Raji (cell line): ENCODE measurements at regions not wholly inside any gene's neighbourhood (a gene's known extent, or its start where the extent isn't known, plus 50 kb on each side); places are given as distances from the start of the nearest gene placed in this dataset.

Source experiments
- POLR2A ChIP-seq: IDR thresholded peaks from 2 replicates; pipeline ENCODE4 v1.6.1; 2011; ENCODE audit warnings: low read depth, low read length, control low read depth; ENCODE audit not compliant: insufficient read depth

DNA sequence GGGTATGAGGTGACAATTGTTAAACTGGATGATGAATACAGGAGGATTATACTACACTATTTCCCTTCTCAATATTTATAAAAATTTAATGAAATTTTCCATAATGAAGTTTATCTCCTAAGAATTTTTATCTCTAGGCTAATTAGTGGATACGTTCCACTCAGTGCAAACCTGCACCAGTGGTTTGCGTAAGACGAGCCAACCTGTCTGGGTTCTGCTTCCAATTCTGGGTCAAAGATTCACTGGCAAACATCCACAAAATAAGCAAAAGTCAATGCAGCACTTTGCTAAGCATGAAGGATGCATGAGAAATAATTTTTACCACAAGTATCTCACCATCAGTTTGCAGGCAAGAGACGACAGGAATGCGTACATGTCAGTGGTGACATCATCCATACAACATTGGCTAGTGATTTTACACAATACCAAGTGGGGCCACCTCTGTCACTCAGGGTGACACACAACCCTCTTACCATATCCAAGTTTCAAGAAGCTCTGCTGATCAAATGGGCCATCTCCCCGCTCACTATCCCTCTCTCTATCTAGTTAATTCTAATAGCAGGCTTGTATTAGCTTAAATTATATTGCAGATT, 51.7 kb downstream of the FAM50B start:
- no peak for TF ChIP-seq POLR2A

DNA sequence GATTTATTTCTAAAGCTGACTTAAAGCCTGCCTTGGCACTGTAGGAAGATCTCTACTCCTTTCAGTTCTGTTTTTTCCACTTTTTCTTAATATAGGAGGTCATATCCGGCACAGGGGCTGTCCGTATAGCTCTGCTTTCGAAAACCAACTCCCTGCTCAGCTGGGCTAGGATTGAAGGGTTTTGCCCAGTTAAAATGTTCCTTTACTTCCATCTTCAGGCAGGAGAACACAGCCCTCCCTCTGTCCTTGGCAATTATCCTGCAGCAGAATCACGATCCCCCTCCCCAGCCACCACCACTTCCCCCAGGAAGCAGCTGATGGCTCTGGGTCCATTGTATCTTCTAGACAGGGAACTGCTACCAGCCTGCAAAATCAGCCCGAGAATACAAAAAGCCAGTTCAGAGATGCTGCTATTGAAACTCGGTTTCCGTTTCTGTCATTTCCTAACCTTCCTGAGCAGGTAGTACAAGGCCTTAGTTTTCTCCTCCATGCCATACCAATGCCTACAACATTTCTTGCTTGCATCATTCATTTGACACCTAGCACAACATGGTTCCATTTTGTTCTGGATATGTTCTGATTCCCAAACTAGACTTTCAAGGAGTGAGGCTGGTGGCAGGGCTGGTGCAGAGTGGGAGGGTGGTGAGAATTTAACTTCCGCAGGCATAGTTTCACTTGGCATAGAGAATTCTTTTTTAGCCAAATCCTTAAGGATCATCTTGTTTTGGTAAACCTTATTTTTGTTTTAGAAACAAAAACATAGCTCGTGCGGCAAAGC, 53.9 kb downstream of the FAM50B start:
- no peak for TF ChIP-seq POLR2A

DNA sequence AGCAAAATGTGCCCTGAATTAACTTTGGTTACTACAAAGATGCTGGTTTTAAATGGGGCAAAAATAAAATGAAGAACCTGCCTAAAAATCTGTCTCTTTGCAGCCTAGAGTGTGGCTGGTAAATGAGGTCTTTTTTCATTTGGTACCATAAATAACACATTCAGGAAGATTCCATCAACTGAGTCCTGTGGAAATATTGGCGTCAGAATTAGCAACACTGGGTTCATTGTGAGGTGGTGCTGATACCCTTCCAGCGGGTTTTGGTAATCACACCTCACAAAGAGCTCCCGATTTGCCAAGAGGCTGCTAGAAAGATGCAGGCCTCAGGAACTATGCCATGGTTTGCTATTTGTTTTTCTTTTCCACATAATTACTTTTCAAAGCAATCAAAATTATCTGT, 55.3 kb downstream of the FAM50B start:
- no peak for TF ChIP-seq POLR2A

DNA sequence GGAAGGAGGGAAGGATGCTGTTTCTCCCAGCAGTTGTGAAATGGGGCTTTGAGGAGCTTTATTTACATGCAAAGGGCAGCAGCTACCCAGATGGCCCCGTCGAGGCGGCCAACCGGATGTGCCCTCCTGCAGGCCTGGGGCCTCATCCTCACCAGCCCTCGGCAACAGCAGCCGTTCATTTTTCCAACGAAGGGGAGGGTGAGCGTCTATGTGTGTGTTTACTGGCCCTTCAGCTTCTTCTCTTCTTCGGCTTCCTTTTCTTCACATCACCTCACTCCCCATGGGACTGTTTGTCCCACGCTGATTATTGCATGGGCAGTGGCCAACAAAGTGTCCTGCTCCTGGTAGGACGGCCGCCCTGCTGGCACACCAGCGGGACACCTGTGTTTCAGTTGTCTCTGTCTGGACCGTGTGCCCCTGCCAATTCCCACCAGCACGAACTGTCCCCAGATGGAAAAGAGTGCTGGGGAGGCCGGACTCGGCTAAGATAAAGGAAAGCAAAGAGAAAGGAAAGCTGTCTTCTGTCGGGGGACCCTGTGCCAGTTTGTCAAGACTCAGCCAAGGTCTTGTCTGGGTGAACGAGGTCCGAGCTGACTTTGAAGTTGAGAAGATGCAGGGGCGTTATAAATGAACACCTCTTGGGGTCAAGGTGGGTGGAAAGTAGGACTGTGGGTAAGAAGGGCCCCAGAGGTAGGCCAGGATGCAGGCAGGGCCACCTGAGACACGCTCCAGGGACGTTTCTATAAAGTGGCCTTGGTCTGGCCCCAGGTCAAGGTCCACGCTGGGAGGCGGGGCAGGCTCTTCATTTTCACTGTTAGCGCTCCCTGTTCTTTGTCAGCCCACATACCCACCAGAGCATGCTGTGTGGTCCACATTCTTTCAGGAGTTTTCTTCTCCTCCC, 57.0 kb downstream of the FAM50B start:
- TF ChIP-seq POLR2A = no peak

DNA sequence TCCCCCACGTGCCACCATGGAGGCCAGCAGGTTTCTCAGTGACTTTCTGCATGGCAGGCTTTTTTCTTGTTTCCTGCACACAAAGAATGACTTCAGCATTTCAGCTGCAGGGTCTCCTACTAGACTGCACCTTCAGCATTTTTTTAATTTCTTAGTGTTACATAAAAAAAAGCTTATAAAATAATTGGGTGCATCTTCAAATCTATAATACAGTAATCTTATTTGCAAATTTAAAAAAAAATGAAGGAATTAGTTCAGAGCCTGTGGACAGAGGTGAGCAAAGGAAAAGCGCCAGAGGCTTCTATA, 57.6 kb downstream of the FAM50B start:
- no peak for TF ChIP-seq POLR2A

DNA sequence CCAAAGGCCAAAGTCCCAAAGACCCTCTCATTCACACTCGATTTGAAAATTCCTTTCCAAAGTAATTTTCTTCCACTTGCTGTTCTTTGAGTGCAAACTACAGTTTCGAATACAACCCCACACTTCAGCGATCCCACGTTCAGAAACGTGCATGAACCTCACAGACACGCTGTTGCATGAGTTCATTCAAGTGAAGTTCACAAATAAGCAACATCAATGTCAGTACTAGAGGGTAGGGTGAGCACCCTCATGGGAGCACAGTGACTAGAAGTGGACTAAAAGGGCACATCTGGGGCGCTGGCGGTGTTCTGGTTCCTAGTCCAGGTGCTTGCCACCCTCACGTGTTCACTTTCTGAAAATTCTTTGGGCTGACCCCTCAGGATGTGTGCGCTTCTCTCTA, 59.0 kb downstream of the FAM50B start:
- TF ChIP-seq POLR2A = no peak

DNA sequence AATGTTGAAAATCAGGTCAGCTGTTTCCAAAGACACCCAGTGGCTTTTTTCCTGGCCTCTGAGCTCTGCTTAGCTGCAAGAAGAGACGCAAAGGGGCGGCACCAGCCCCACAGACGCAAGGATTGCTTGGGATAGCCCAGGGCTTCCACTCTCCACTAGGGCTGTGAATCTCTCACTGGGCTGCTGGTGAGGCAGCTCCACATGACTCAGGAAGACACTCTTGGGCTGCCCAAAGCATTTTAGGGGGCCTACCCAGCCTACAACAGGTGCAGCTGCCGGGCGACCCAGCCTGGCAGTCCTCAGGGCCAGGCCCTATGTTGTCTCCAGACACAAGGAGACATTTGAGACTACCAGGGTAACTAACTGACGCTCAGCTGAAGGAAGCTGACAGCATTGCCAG, 59.8 kb downstream of the FAM50B start:
- no peak for TF ChIP-seq POLR2A

DNA sequence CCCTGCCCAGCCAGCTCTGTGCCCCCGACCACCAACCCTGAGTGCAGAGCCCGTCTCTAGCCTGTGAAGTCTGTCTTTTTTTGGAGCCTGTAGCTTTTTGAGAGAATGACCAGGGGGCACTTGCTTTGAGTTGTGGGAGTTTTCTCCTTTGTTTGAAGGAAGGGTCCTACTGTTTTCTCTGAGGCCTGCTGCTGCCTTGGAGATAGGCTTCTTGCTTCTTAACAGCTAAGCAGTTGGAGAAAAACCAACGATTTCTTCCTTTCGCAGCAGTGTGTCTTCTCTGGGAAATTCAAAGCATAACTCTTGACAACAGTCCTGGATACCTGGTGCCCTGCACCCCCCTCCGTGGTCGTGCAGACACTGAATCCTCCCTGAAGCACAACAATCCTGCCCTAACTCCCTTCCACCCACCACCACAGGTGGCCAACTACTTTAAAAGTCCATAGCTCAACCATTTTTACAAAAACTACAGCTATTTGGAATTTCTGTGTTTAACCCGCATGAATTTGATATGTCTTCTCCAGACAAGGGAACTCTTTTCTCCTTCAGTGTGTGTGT, 61.0 kb downstream of the FAM50B start:
- no peak for TF ChIP-seq POLR2A

DNA sequence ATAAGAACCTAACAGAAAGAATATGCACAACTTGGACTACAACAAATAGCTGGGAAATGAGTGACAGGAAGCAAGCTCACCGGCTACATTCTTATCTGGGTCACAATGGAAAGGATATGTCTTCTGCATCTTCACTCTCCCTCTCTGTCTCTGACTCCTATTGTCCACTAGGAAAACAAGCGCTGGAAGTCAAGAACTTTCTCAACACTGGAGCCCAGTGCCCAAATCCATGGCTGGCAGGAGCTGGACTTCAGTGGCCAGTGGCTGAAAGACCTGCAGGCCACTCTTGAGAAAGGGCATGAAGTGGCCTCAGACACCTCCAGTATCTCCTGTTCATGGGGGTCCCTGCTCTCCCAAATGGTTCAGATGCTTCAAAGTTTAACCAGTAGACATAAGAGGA, 62.0 kb downstream of the FAM50B start:
- no peak for TF ChIP-seq POLR2A

DNA sequence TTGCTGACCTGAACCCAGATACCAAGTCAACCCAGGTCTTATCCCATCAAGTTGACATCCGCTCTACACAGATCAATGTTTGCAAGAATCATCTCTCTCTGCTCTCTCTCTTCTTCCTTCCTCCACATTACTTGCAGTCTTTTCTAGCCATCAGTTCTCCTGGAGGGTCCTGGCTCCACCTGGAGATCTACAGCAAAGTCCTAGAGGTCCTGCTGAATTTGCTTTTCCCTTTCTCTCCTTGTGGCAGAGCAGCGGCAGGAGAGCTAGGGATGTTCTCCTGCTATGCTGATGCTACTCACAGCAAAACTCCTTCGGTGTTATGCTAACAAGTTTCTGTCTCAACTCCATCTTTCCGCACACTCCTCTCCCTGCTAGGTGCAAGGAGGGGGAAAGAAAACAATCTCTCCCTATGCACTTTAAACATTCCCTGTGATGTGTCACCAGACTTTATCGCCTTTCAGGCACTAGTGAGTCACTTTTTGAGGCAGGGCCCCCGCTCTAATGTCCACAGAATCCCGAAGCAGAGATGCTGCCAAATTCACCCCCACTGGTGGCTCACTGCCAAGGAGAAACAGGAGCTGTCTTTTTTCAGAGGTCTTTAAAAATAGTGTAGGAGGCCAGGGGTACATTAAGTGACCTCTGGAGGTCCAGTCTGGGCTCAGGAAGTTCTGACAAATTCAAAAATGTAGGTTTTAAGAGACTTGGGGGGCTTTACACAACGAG, 62.6 kb downstream of the FAM50B start:
- TF ChIP-seq POLR2A = no peak

DNA sequence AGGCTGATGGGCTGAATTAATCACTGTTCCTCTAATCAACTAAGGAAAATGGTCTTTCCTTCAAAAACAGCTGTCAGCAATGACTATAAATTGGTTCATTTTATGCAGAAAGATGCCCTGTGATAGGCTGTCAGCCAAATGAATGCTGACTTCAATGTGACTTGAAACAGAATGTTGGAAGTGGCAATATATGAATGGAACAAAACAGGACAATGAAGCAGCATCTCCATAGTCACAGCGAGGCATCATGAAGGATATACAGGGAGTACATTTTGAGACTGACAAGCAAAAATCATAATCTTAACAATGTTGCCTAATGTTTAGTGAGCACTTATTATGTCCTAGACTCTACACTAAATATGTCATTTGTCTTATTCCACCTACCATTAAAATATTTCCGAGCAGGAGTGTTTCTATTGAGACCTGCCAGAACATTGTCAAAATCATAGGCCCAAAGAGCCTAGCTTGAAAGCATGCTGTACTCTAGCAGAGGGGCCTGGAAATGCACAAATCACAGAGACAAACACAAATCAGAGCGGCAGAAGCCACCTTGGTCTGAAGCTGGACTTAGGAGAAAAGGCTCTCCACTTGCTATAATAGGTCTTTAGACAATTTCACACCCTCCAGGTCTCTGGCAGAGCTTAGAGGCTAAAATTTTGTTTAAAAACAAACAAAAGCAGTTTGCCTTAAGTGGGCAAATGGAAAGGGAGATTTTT, 63.3 kb downstream of the FAM50B start:
- TF ChIP-seq POLR2A = no peak

DNA sequence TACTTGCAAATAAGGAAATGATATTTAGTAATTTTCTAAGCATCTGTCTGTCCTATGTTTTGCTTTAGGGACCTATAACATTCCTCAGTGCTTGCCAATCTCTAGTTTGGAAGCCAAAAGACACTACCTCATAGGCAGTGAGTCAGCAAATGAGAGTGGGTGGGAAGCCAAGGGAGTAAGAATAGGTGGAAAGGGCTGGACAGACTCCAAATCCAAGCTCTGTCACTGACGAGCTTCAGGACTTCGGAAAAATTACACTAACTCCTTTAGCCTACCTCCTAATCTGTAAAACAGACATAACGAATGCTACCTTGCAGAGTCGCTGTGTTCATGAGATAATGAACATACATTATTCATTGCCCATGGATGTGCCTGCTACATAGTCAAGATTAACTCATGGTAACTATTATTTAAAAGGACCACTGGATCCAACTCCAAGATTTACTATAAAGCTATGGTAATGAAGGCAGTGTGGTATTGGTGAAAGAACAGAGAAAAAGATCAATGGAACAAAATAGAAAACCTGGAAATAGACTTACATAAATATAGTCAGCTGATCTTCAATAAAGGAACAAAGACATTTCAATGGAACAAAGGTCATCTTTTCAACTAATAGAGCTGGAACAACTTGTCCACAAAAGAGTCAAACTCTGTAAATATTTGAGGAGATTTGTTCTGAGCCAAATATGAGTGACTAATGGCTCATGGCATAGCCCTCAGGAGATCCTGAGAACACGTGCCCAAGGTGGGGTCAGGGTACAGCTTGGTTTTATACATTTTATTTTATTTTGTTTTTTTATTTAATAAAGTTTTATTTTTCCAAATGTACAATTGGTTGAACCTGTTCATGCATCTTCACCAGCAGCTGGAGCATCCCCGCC, 64.1 kb downstream of the FAM50B start:
- TF ChIP-seq POLR2A = no peak

DNA sequence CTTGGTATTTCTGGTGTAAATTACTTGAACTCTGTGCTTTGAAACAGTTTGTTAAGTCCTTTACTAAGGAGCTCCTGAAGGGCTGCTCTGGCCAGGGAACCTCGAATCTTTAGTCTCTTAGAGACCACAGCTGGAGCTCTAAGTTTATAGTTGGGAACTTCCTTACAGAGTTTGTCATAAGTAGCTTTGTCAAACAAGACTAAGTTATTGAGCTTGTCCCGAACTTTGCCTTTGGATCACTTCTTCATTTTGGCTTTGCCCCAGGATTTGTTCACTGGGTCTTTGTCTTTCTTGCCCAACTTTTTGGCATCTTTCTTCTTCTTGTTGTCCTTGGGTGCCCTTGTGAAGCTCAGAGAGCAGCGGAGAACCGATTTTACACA, 64.8 kb downstream of the FAM50B start:
- TF ChIP-seq POLR2A = no peak

DNA sequence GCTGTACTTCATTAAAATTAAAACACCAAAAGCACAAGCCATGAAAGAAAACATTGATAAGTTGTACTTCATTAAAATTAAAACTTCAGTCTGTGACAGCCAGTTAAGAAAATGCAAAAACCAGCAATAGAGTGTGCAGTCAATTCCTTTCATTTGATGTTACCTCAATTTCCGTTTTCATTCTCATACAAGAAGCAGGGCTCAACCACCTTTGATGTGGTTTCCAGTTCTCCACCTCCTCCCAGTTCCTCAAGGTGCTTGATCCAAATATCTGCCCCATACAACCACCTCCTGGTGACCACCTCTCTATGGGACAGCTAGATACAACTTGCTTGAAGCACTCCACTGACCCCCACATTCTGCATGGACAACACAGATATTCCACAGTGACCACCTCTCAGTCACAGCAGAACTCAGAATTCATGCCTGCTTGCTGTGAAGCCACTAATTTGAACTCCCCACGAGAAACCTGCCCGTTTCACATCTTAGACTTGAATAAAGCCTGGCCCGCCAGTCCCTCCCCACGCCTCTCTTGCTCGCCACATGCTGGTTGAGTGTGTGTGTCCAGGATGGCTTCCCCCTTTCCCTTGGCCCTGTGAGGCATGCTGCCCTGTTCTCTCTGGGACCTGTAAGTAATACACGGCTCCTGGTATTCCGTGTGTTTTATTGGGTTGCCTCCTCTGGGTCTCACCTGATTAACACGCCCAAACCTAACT, 66.1 kb downstream of the FAM50B start:
- TF ChIP-seq POLR2A = no peak
